H9 (cell line): ENCODE measurements at regions not wholly inside any gene's neighbourhood (a gene's known extent, or its start where the extent isn't known, plus 50 kb on each side); places are given as distances from the start of the nearest gene placed in this dataset.

Experiments used
- DNase-seq: peaks from one replicate; pipeline ENCODE4 v3.0.0-alpha.2; 2017
- H2AFZ ChIP-seq: one replicate; pipeline ENCODE4 v1.6.1; 2013; ENCODE audit warnings: mild to moderate bottlenecking, low read length, control low read depth, moderate library complexity
- H2AK5ac ChIP-seq: 2 replicates; pipeline ENCODE4 v1.6.1; 2013; ENCODE audit warnings: low read length, control low read depth, mixed read lengths; ENCODE audit not compliant: insufficient read length
- H2BK120ac ChIP-seq: one replicate; pipeline ENCODE4 v1.6.1; 2013; ENCODE audit warnings: low read depth, mild to moderate bottlenecking, low read length, control low read depth, inconsistent platforms; ENCODE audit not compliant: poor library complexity, severe bottlenecking
- H2BK12ac ChIP-seq: 2 replicates; pipeline ENCODE4 v1.6.1; 2013; ENCODE audit warnings: low read length, control low read depth, mixed read lengths, low read depth; ENCODE audit not compliant: insufficient read length
- H2BK15ac ChIP-seq: 2 replicates; pipeline ENCODE4 v1.6.1; 2013; ENCODE audit warnings: low read depth, low read length, control low read depth
- H2BK20ac ChIP-seq: one replicate; pipeline ENCODE4 v1.6.1; 2013; ENCODE audit warnings: low read depth, mild to moderate bottlenecking, low read length, control low read depth, inconsistent platforms; ENCODE audit not compliant: poor library complexity, severe bottlenecking
- H2BK5ac ChIP-seq: 2 replicates; pipeline ENCODE4 v1.6.1; 2013; ENCODE audit warnings: low read length, control low read depth, mixed read lengths; ENCODE audit not compliant: insufficient read length
- H3K14ac ChIP-seq: 2 replicates; pipeline ENCODE4 v1.6.1; 2013; ENCODE audit warnings: low read length, control low read depth; ENCODE audit not compliant: insufficient read depth
- H3K18ac ChIP-seq: 2 replicates; pipeline ENCODE4 v1.6.1; 2013; ENCODE audit warnings: low read depth, mild to moderate bottlenecking, mixed read lengths, low read length, control low read depth; ENCODE audit not compliant: insufficient read length
- H3K23ac ChIP-seq: 2 replicates; pipeline ENCODE4 v1.6.1; 2013; ENCODE audit warnings: low read length, control low read depth, mixed read lengths, low read depth; ENCODE audit not compliant: insufficient read length
- H3K23me2 ChIP-seq: 2 replicates; pipeline ENCODE4 v1.6.1; 2013; ENCODE audit warnings: low read depth, mild to moderate bottlenecking, mixed read lengths, low read length, control low read depth; ENCODE audit not compliant: insufficient read length, poor library complexity, severe bottlenecking
- H3K27ac ChIP-seq: 2 replicates; pipeline ENCODE4 v1.5.1; 2013; ENCODE audit warnings: low read length, control low read depth, mixed read lengths, low read depth; ENCODE audit not compliant: insufficient read length
- H3K27me3 ChIP-seq: 2 replicates; pipeline ENCODE4 v1.6.1; 2013; ENCODE audit warnings: low read length, control low read depth, inconsistent platforms; ENCODE audit not compliant: insufficient read depth
- H3K4ac ChIP-seq: 2 replicates; pipeline ENCODE4 v1.6.1; 2013; ENCODE audit warnings: low read depth, mild to moderate bottlenecking, control low read depth, inconsistent platforms, low read length, moderate library complexity
- H3K4me1 ChIP-seq: 2 replicates; pipeline ENCODE4 v1.6.1; 2013; ENCODE audit warnings: low read length, control low read depth, inconsistent platforms; ENCODE audit not compliant: insufficient read depth
- H3K4me2 ChIP-seq: 2 replicates; pipeline ENCODE4 v1.6.1; 2013; ENCODE audit warnings: low read length, control low read depth, mixed read lengths; ENCODE audit not compliant: insufficient read length, insufficient read depth
- H3K56ac ChIP-seq: 2 replicates; pipeline ENCODE4 v1.6.1; 2013; ENCODE audit warnings: low read depth, mild to moderate bottlenecking, mixed read lengths, low read length, control low read depth; ENCODE audit not compliant: insufficient read length
- H3K79me1 ChIP-seq: 2 replicates; pipeline ENCODE4 v1.6.1; 2013; ENCODE audit warnings: low read depth, mild to moderate bottlenecking, moderate library complexity, low read length, control low read depth, inconsistent platforms; ENCODE audit not compliant: insufficient read depth, poor library complexity, severe bottlenecking
- H3K79me2 ChIP-seq: 2 replicates; pipeline ENCODE4 v1.6.1; 2013; ENCODE audit warnings: low read length, control low read depth, inconsistent platforms; ENCODE audit not compliant: insufficient read depth
- H3K9ac ChIP-seq: 2 replicates; pipeline ENCODE4 v1.6.1; 2013; ENCODE audit warnings: low read length, control low read depth, mixed read lengths; ENCODE audit not compliant: insufficient read length; ENCODE audit errors: extremely low read depth
- H3K9me3 ChIP-seq: one replicate; pipeline ENCODE4 v1.6.1; 2013; ENCODE audit warnings: low read depth, low read length, inconsistent platforms; ENCODE audit not compliant: control insufficient read depth
- H3T11ph ChIP-seq: one replicate; pipeline ENCODE4 v1.6.1; 2013; ENCODE audit warnings: mild to moderate bottlenecking, low read length, control low read depth, inconsistent platforms
- H4K20me1 ChIP-seq: one replicate; pipeline ENCODE4 v1.6.1; 2013; ENCODE audit not compliant: control insufficient read depth, insufficient read length, insufficient read depth
- H4K5ac ChIP-seq: 2 replicates; pipeline ENCODE4 v1.6.1; 2013; ENCODE audit warnings: low read depth, mild to moderate bottlenecking, mixed read lengths, low read length, control low read depth; ENCODE audit not compliant: insufficient read length
- H4K8ac ChIP-seq: replicated peaks from 2 replicates; pipeline ENCODE4 v1.6.1; 2013; ENCODE audit warnings: low read length, control low read depth, mixed read lengths, low read depth; ENCODE audit not compliant: insufficient read length
- H4K91ac ChIP-seq: 2 replicates; pipeline ENCODE4 v1.6.1; 2013; ENCODE audit warnings: low read depth, mild to moderate bottlenecking, moderate library complexity, mixed read lengths, low read length, control low read depth; ENCODE audit not compliant: insufficient read length
- H3K27ac Mint-ChIP-seq, 3 experiments: 2 replicates in 2 of 3; 3 replicates in 1 of 3; pipeline ENCODE4 v1.8.0; 2020 to 2021; ENCODE audit warnings: mixed read lengths in 3 of 3, mild to moderate bottlenecking in 1 of 3, moderate library complexity in 1 of 3
- H3K27me3 Mint-ChIP-seq: 2 replicates; pipeline ENCODE4 v1.8.0; 2021; ENCODE audit warnings: low read depth, mild to moderate bottlenecking, moderate library complexity, mixed read lengths
- H3K36me3 Mint-ChIP-seq, 3 experiments: 2 replicates in 2 of 3; 3 replicates in 1 of 3; pipeline ENCODE4 v1.8.0; 2020 to 2021; ENCODE audit warnings: low read depth in 3 of 3, mixed read lengths in 3 of 3; ENCODE audit not compliant: insufficient read depth in 1 of 3
- H3K4me1 Mint-ChIP-seq, 2 experiments: 2 replicates each; pipeline ENCODE4 v1.8.0; 2020; ENCODE audit warnings: mixed read lengths in 2 of 2
- H3K4me3 Mint-ChIP-seq, 2 experiments: 2 replicates in 1 of 2; 3 replicates in 1 of 2; pipeline ENCODE4 v1.8.0; 2020 to 2021; ENCODE audit warnings: mild to moderate bottlenecking in 2 of 2, mixed read lengths in 2 of 2, moderate library complexity in 1 of 2
- H3K9me3 Mint-ChIP-seq, 2 experiments: 2 replicates in 1 of 2; 3 replicates in 1 of 2; pipeline ENCODE4 v1.8.0; 2020; ENCODE audit warnings: mild to moderate bottlenecking in 2 of 2, mixed read lengths in 2 of 2, moderate library complexity in 1 of 2
- CTCF ChIP-seq: fragments of 200-600 bp; sonication (generic); conservative IDR thresholded peaks from 3 replicates; pipeline ENCODE4 v1.8.0; 2021; ENCODE audit warnings: antibody characterized with exemption, mild to moderate bottlenecking
- whole genome bisulfite sequencing: extraction: QIAGEN DNeasy Blood & Tissue Kit; methylation state at CpG from one replicate; pipeline ENCODE4 v1.1.7; 2013; ENCODE audit warnings: missing lambda C conversion rate, low lambda C conversion rate, mixed read lengths; ENCODE audit not compliant: insufficient read length; ENCODE audit errors: extremely low coverage; 5-methylcytosine and 5-hydroxymethylcytosine counted together

- no peak overlapping the region for H4K91ac ChIP-seq
- H3K9me3 ChIP-seq = no peaks in the 10 kb centered on the region
- H3K4me3 Mint-ChIP-seq = no peak overlapping the region
- H3K4ac ChIP-seq = no peak overlapping the region
- H3K4me1 ChIP-seq = no peaks in the 10 kb centered on the region
- H3K79me2 ChIP-seq = no peaks in the 10 kb centered on the region
- H3K27me3 Mint-ChIP-seq = peaks cover 2% of the 10 kb centered on the region; the same call in 1 of the 2 replicates
- H3K27ac ChIP-seq = no peak overlapping the region
- H3T11ph ChIP-seq = no peak overlapping the region
- no peak overlapping the region for H2BK5ac ChIP-seq
- H3K4me2 ChIP-seq = no peak overlapping the region
- H2BK20ac ChIP-seq = no peak overlapping the region
- H3K27ac Mint-ChIP-seq = no peak overlapping the region
- no peaks in the 10 kb centered on the region for H3K27me3 ChIP-seq
- no peak overlapping the region for H3K9ac ChIP-seq
- H3K18ac ChIP-seq = no peak overlapping the region
- no peak overlapping the region for H4K8ac ChIP-seq
- H3K9me3 Mint-ChIP-seq = no peaks in the 10 kb centered on the region; a peak in 1 of 5 replicates
- H3K23me2 ChIP-seq = no peaks in the 10 kb centered on the region
- peaks cover 0 to 7% of the 10 kb centered on the region in 2 experiments; a peak in 1 of 4 replicates for H3K4me1 Mint-ChIP-seq
- H4K5ac ChIP-seq = no peak overlapping the region
- WGBS = no CpG with 5 or more reads among the region's 1 CpG
- H3K14ac ChIP-seq = no peak overlapping the region
- DNase-seq = no peak
- H3K23ac ChIP-seq = no peak overlapping the region
- no peak for TF ChIP-seq CTCF
- no peak overlapping the region for H2BK12ac ChIP-seq
- H3K56ac ChIP-seq = no peak overlapping the region
- H2AK5ac ChIP-seq = no peak overlapping the region
- no peak overlapping the region for H2BK120ac ChIP-seq
- H2AFZ ChIP-seq = no peak overlapping the region
- H3K36me3 Mint-ChIP-seq = peaks cover 0 to 1% (median 0%) of the 10 kb centered on the region in 3 experiments; a peak in 1 of 7 replicates
- H4K20me1 ChIP-seq = no peaks in the 10 kb centered on the region
- no peak overlapping the region for H2BK15ac ChIP-seq
- H3K79me1 ChIP-seq = no peaks in the 10 kb centered on the region
Observed at GRCh38 chr4:138832563-138832962, 183.0 kb upstream of the NOCT start.
